A673 (cell line): ENCODE measurements at regions not wholly inside any gene's neighbourhood (a gene's known extent, or its start where the extent isn't known, plus 50 kb on each side); places are given as distances from the start of the nearest gene placed in this dataset.
"Not testable (repeated sequence)": the region's sequence is repeated elsewhere in the genome, so short reads cannot be mapped to it uniquely, and the experiment has no call there.

ENCODE experiments used
- BruUV-seq: library from RNA; stranded (reverse); fragments of 400-500 nt; replicated peaks from 2 replicates; lab custom pipeline; 2021; lab: Mats Ljungman, UMichigan
- CTCF ChIA-PET: fragments of 300-600 bp; sonication (Branson Sonifier 250); formaldehyde crosslinking; loops from one replicate; lab custom pipeline; 2022; ENCODE audit warnings: antibody characterized with exemption; lab: Charles Lee
- POLR2A ChIA-PET: fragments of 300-600 bp; sonication (Branson Sonifier 250); formaldehyde crosslinking; loops from one replicate; lab custom pipeline; 2022; ENCODE audit warnings: antibody characterized with exemption; ENCODE audit not compliant: low non-redundant PET; lab: Charles Lee
- DNase-seq: peaks from one replicate; pipeline ENCODE4 v3.0.0-alpha.2; 2015; ENCODE audit warnings: low spot score
- H3K27ac ChIP-seq: fragments of 200-600 bp; sonication (generic); 2 replicates; pipeline ENCODE4 v1.5.1; 2016; ENCODE audit warnings: mixed run types, low read depth, mild to moderate bottlenecking, mixed read lengths, antibody characterized with exemption, low read length; ENCODE audit not compliant: poor library complexity, severe bottlenecking
- H3K27me3 ChIP-seq: fragments of 200-600 bp; sonication (generic); replicated peaks from 2 replicates; pipeline ENCODE4 v1.6.1; 2017; ENCODE audit warnings: mixed run types, low read depth, mild to moderate bottlenecking, mixed read lengths, antibody characterized with exemption, low read length; ENCODE audit not compliant: insufficient read depth, poor library complexity
- H3K36me3 ChIP-seq: fragments of 200-600 bp; sonication (generic); 2 replicates; pipeline ENCODE4 v1.6.1; 2016; ENCODE audit warnings: mixed run types, mild to moderate bottlenecking, mixed read lengths, antibody characterized with exemption, low read length; ENCODE audit not compliant: insufficient read depth, poor library complexity, severe bottlenecking
- H3K4me1 ChIP-seq: fragments of 200-600 bp; sonication (generic); 2 replicates; pipeline ENCODE4 v1.6.1; 2017; ENCODE audit warnings: mixed run types, mild to moderate bottlenecking, mixed read lengths, antibody characterized with exemption, low read length; ENCODE audit not compliant: insufficient read depth, poor library complexity, severe bottlenecking
- H3K4me3 ChIP-seq: fragments of 200-600 bp; sonication (generic); 2 replicates; pipeline ENCODE4 v1.5.1; 2016; ENCODE audit warnings: low read depth, mixed run types, mild to moderate bottlenecking, mixed read lengths, low read length; ENCODE audit not compliant: poor library complexity, severe bottlenecking
- H3K9me3 ChIP-seq: fragments of 200-600 bp; sonication (generic); 2 replicates; pipeline ENCODE4 v1.6.1; 2016; ENCODE audit warnings: mixed run types, low read depth, mild to moderate bottlenecking, mixed read lengths, antibody characterized with exemption, low read length; ENCODE audit not compliant: poor library complexity, severe bottlenecking
- CTCF ChIP-seq: fragments of 300-800, 200-600 bp; sonication (generic); conservative IDR thresholded peaks from 2 replicates; pipeline ENCODE4 v1.5.1; 2017; ENCODE audit warnings: low read depth, mild to moderate bottlenecking, antibody characterized with exemption, low read length, moderate library complexity, mixed read lengths
- EZH2 ChIP-seq: fragments of 200-600 bp; sonication (generic); IDR thresholded peaks from 2 replicates; pipeline ENCODE4 v1.6.1; 2017; ENCODE audit warnings: borderline replicate concordance, low read depth, mild to moderate bottlenecking, mixed read lengths, antibody characterized with exemption, low read length; ENCODE audit not compliant: poor library complexity, severe bottlenecking
- intact Hi-C: fragments of 100-400 bp; cut with micrococcal nuclease; formaldehyde crosslinking; loops from one replicate; pipeline ENCODE4 v1.10.0; 2022; ENCODE audit not compliant: unreplicated experiment

GRCh38 chr3:191593486-191593885, 132.5 kb downstream of the PYDC2 start:
- BruUV-seq: no TSS peak
- DNase-seq: no peak
- CTCF ChIA-PET: no interaction called here
- Histone ChIP-seq H3K27me3 (no peaks in the 10 kb centered on the region), H3K36me3 (no peaks in the 10 kb centered on the region), H3K4me3 (no peak overlapping the region), H3K9me3 (no peaks in the 10 kb centered on the region), H3K27ac (no peak overlapping the region), H3K4me1 (peaks cover 9% of the 10 kb centered on the region)
- no peak for TF ChIP-seq CTCF
- no peak for TF ChIP-seq EZH2
- POLR2A ChIA-PET: no interaction called here
- intact Hi-C loops: no loop called here

- CTCF ChIA-PET: not testable (repeated sequence)
Measured at GRCh38 chr3:191615511-191615910, 154.5 kb downstream of the PYDC2 start.

GRCh38 chr3:191624299-191624698, 163.3 kb downstream of the PYDC2 start:
- BruUV-seq: no TSS peak
- ChIA-PET CTCF (no interaction called here), POLR2A (no interaction called here)

More at GRCh38 chr3:191615511-191615910, 154.5 kb downstream of the PYDC2 start:
- intact Hi-C loops, H3K27me3 ChIP-seq, H3K27ac ChIP-seq, H3K36me3 ChIP-seq, POLR2A ChIA-PET, H3K9me3 ChIP-seq, H3K4me3 ChIP-seq, BruUV-seq, H3K4me1 ChIP-seq, DNase-seq: not testable (repeated sequence)

More at GRCh38 chr3:191624299-191624698, 163.3 kb downstream of the PYDC2 start:
- H3K27ac ChIP-seq: no peak overlapping the region
- H3K27me3 ChIP-seq: no peaks in the 10 kb centered on the region
- no peaks in the 10 kb centered on the region for H3K36me3 ChIP-seq
- DNase-seq: no peak
- intact Hi-C loops: no loop called here
- H3K4me1 ChIP-seq: peaks cover 15% of the 10 kb centered on the region
- no peaks in the 10 kb centered on the region for H3K9me3 ChIP-seq
- H3K4me3 ChIP-seq: no peak overlapping the region
- TF ChIP-seq EZH2 (no peak), CTCF (no peak)
